HUES48 (cell line): ENCODE measurements at regions not wholly inside any gene's neighbourhood (a gene's known extent, or its start where the extent isn't known, plus 50 kb on each side); places are given as distances from the start of the nearest gene placed in this dataset.

ENCODE experiments used
- H3K27ac ChIP-seq: one replicate; pipeline ENCODE4 v1.7.0; 2013; ENCODE audit warnings: low read depth, low read length, inconsistent platforms
- H3K27me3 ChIP-seq: 2 replicates; pipeline ENCODE4 v1.6.1; 2013; ENCODE audit warnings: mild to moderate bottlenecking, low read length; ENCODE audit not compliant: control insufficient read depth, insufficient read depth
- H3K36me3 ChIP-seq: 2 replicates; pipeline ENCODE4 v1.6.1; 2013; ENCODE audit warnings: low read length; ENCODE audit not compliant: control insufficient read depth, insufficient read depth
- H3K4me1 ChIP-seq: 2 replicates; pipeline ENCODE4 v1.6.1; 2013; ENCODE audit warnings: mild to moderate bottlenecking, low read length; ENCODE audit not compliant: control insufficient read depth, insufficient read depth
- H3K4me3 ChIP-seq: 2 replicates; pipeline ENCODE4 v1.5.1; 2013; ENCODE audit warnings: mild to moderate bottlenecking, low read depth, low read length
- H3K9ac ChIP-seq: 2 replicates; pipeline ENCODE4 v1.6.1; 2013; ENCODE audit warnings: mild to moderate bottlenecking, low read depth, low read length, moderate library complexity
- H3K9me3 ChIP-seq: 2 replicates; pipeline ENCODE4 v1.6.1; 2013; ENCODE audit warnings: low read length; ENCODE audit not compliant: control insufficient read depth, insufficient read depth

DNA sequence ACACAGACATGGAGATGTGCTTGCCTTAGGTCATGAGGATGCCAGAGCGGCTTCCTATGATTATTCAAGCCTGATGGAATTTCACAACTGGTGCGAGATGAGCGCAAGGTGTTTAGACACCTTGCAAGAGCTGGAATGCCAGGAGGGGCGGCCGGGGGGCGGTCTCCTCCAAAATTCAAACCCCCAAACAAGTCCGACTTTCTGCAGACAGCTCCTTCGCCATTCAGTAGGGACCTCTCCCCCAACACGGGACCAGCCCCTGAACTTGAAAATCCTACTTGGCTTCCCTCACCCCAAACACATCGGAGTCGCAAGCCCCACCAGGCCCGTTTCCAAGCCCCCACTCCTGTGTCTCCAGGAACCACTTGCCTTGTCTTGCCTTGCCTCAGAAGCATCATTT lies 64.8 kb upstream of the ID2 start:
- no peak overlapping the region for H3K27ac ChIP-seq
- no peaks in the 10 kb centered on the region for H3K4me1 ChIP-seq
- H3K27me3 ChIP-seq: no peaks in the 10 kb centered on the region
- no peaks in the 10 kb centered on the region for H3K9me3 ChIP-seq
- H3K9ac ChIP-seq: no peak overlapping the region
- no peak overlapping the region for H3K4me3 ChIP-seq
- H3K36me3 ChIP-seq: no peaks in the 10 kb centered on the region

DNA sequence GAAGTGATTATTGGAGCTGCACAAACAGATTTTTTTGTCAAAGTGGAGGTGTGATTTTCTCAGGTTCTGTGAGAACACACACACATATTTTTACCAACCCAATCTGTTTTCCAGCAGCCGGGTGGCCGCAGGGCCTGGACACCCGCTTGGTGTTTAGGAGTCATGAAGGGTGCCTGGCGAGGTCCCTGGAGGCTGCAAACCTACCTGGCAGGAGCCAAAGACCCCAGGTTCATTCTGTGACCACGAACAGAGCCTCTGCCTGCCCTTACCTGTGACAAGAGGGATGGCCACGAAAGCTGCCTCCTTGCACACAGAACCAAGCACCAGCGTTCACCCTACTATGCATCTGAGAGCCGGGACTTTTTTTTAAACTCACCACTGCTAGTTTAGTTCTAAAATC lies 64.3 kb upstream of the ID2 start:
- no peaks in the 10 kb centered on the region for H3K36me3 ChIP-seq
- H3K27ac ChIP-seq: no peak overlapping the region
- no peaks in the 10 kb centered on the region for H3K27me3 ChIP-seq
- H3K9ac ChIP-seq: no peak overlapping the region
- no peak overlapping the region for H3K4me3 ChIP-seq
- no peaks in the 10 kb centered on the region for H3K9me3 ChIP-seq
- no peaks in the 10 kb centered on the region for H3K4me1 ChIP-seq

DNA sequence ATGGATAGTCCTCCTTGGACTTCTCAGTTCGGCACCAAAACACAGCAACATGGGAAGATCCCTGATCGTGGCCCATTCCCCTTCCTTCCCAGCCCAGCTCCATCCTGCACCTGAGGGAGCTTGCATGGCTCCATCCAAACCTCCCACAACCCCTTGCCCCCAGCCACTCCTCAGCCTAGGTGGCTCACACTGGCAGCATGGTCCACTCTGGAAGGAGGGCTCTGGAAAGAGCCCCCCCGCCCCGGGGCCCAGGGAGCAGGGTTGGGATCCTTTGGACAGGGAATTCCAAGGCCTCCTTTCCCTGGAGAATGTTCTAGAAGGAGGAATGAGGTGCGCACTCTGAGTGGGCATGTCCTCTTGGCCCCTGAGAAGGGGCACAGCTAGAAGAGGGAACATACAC lies 62.8 kb upstream of the ID2 start:
- Histone ChIP-seq H3K36me3 (no peaks in the 10 kb centered on the region), H3K9ac (no peak overlapping the region), H3K9me3 (no peaks in the 10 kb centered on the region), H3K4me1 (no peaks in the 10 kb centered on the region), H3K4me3 (no peak overlapping the region), H3K27ac (no peak overlapping the region), H3K27me3 (no peaks in the 10 kb centered on the region)

DNA sequence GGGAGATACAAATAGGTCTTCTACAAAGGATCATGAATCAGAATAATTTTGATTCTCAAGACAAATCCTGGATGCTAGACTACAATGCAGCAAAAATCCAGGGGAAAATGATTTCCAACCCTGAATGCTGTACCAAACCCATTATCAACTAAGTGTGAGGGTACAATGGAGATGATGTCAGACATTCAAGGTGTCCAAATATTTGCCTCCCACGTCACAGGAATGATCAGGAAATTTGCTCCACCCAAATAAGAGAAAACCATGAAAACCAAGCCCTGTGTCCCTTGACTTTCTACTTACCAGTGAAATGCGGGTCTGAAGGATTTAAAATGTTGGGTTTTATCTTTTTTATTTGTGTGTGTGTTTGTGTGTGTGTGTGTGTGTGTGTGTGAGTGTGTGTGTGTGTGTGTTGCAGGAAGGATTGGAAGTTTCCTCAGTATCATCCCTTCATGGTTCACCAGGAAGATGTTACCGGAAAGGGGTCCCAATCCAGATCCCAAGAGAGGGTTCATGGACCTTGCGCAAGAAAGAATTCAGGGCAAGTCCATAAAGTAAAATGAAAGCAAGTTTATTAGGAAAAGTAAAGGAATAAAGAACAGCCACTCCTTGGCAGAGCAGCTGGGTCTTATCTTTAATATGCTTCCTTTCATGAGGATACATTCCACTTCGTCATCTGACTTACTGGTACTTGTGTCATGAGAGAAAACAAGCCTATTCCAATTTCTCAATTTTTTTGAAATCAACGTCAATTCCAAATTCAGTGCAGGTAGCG lies 61.1 kb upstream of the ID2 start:
- Histone ChIP-seq H3K36me3 (no peaks in the 10 kb centered on the region), H3K4me3 (no peak overlapping the region), H3K9me3 (no peaks in the 10 kb centered on the region), H3K9ac (no peak overlapping the region), H3K27ac (no peak overlapping the region), H3K4me1 (no peaks in the 10 kb centered on the region), H3K27me3 (no peaks in the 10 kb centered on the region)

DNA sequence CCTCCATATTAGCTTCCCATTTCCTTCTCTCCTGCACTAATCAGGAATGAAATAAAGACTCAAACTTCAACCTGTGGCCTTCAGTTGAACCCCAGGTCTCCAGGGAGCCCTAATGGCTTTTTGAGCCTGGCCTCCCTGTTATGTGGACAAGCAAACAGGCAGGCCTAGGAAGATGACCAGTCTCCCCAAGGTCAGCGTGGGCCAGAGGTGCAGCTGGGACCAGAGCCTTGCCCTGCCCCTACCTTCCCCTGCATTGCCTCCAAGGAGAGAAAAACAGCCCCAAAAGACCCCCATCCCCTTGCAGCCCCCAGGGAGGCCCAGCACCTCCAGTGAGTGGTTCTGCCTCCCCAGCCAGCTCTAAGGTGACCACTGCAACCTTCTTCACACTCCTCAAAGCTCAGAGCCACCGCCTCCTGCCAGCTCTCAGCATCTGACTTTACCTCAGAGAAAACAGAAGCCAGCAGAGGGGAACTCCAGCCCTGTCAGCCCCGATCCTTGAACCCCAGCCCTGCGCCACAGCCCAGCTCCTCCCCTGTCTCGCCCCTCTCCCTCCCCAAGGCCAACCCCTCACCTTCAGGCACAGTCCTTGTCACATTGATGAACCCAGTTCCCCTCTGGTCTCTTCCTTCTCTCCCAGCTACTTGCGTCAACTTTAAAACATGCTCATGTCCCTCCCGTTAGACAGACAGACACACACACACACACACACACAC lies 59.5 kb upstream of the ID2 start:
- Histone ChIP-seq H3K9ac (no peak overlapping the region), H3K4me3 (no peak overlapping the region), H3K27ac (no peak overlapping the region), H3K27me3 (no peaks in the 10 kb centered on the region), H3K9me3 (no peaks in the 10 kb centered on the region), H3K36me3 (no peaks in the 10 kb centered on the region), H3K4me1 (no peaks in the 10 kb centered on the region)

DNA sequence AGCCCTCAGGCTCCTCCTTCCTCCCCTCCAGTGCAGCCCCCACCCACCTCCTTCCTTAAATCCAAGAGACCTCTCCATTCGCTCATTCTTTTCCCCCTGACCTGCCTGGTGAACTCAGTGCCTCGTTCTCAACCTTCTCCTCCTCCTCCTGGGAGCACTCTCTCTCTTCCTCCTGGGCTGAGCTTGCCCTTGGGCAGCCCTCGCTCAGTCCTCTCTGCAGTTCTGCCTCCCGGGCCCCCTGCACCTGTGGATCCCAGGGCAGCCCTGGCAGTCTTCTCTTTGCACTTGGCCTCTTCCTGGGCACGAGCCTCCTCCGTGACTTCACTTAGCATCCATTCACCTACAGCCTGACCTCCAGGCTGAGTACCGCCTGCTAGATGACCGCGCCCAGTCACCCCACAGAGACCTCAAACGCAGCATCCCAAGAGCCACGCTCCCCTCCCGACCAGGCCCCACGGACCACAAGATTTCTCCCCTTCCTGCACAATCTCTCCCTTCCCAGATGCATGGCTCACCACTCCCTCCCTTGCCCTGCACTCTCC lies 58.9 kb upstream of the ID2 start:
- H3K27ac ChIP-seq: no peak overlapping the region
- no peaks in the 10 kb centered on the region for H3K4me1 ChIP-seq
- no peak overlapping the region for H3K4me3 ChIP-seq
- no peak overlapping the region for H3K9ac ChIP-seq
- H3K27me3 ChIP-seq: no peaks in the 10 kb centered on the region
- no peaks in the 10 kb centered on the region for H3K36me3 ChIP-seq
- H3K9me3 ChIP-seq: no peaks in the 10 kb centered on the region

DNA sequence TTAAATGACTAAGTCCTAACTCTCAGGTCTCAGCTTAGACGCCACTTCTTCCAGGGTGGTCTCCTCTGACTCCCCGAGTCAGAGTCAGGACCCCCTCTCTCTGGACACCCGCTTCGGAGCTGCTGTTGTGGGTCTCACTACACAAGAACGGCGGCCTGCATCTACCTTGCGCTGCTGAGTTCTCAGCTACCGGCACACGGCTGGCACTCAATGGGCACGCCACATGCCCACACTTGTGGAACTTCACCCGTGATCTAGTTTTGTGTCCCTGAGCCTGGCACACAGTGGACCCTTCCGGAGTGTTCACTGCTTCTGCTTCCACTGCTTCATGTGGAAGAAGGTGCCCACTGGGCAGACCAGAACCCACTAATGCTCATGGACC lies 58.3 kb upstream of the ID2 start:
- H3K4me1 ChIP-seq: 0 out of 2 replicates have a peak, but pooled peaks cover 4% of the 10 kb centered on the region

DNA sequence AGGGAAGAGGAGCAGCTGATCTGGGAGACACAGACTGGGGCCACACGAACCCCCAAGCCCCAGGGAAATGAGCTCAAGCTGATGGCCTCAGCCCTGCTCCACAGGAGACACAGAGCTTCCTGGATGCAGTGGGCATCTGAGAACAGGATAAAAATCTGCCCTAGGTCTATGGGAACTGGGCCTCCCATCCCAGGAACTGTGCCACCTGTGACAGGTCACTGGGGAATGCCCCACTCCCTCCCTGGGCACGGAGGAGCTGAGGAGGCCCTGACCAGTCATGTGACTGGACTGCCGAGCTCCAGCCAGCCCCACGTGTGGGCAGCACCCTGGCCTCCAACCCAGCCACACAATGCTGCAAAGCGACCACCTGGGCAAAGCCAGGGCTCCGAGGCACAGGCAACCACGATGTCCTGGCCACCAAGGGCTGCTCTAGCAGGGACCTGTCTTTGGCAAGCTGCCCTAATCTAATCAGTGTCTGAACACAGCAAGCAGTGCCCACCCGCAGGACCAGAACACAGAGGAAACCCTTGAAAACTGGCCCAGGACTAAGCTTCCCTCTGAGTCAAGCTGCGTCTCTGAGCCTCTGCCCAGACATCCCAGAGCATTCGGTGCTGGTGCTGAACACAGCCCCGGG lies 57.8 kb upstream of the ID2 start:
- Histone ChIP-seq H3K9me3 (no peaks in the 10 kb centered on the region), H3K4me1 (0 out of 2 replicates have a peak, but pooled peaks cover 4% of the 10 kb centered on the region), H3K27me3 (no peaks in the 10 kb centered on the region), H3K27ac (no peak overlapping the region), H3K9ac (no peak overlapping the region), H3K4me3 (no peak overlapping the region), H3K36me3 (no peaks in the 10 kb centered on the region)

More for the DNA sequence above, 58.3 kb upstream of the ID2 start:
- Histone ChIP-seq H3K9ac (no peak overlapping the region), H3K36me3 (no peaks in the 10 kb centered on the region), H3K9me3 (no peaks in the 10 kb centered on the region), H3K27me3 (no peaks in the 10 kb centered on the region), H3K4me3 (no peak overlapping the region), H3K27ac (no peak overlapping the region)

DNA sequence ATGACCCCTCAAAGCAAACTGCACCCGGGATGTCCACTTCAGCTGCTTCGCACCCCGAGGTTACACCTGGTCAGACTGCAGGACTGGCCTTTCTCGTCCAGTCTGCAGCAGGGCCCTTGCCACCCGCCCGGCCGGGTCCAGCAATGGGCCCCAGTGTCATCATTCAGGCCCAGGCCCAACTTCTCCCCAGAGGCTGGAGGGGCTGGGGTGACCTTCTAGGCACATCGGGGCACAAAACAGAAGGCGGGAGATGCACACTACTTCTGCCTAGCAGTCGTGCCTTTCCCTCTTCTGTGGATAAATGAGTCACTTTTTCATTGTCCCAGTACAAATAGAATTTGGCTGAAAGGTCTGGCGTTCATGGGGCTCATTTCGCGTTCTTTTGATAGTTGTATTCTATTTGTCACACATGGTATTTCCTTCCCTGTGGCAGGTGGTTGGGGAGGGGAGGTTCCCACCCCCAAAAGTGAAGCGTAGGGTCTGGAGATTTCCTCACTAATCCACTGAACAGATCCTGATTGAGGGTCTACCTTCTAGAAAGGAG lies 56.9 kb upstream of the ID2 start:
- Histone ChIP-seq H3K27ac (no peak overlapping the region), H3K4me3 (no peak overlapping the region), H3K36me3 (no peaks in the 10 kb centered on the region), H3K9ac (no peak overlapping the region), H3K9me3 (no peaks in the 10 kb centered on the region), H3K27me3 (no peaks in the 10 kb centered on the region), H3K4me1 (0 out of 2 replicates have a peak, but pooled peaks cover 4% of the 10 kb centered on the region)

DNA sequence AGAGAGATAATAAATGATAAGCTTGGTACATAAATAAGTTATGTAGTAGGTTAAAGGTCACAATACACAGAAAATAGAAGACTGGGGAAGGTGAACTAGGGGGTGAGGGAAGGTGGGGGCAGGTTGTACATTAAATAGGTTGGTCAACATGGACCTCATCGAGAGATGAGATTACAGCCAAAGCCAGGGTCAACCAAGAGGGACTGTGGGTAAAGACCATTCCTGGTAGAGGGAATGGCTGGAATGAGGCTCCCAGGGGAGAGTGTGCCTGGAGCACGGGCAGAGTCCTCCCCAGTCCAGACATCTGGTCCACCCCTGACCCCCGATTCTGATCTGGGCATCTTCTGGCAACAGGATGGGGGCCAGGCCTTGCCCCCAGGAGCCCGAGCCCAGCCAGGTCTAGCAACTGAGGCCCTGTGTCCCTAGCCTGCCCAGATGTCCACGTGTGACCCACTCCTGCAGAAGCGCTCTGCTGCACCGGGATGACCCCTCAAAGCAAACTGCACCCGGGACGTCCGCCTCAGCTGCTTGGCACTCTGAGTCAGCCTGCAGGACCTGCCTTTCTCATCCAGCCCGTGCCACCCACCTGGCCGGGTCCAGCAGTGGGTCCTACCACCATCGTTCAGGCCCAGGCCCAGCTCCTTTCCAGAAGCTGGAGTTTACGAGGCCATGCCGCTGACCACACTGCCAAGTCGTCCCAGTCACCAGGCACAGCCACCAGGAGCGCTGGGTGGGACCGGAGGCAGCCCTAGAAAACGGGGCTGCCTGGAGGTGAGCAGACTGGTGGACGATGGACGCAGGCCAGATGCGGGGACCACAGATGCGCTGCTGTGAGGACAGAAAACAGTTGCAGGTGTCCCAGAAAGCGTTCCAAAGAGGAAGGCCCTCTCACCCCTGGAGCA lies 56.2 kb upstream of the ID2 start:
- 0 out of 2 replicates have a peak, but pooled peaks cover 4% of the 10 kb centered on the region for H3K4me1 ChIP-seq
- no peak overlapping the region for H3K9ac ChIP-seq
- no peaks in the 10 kb centered on the region for H3K36me3 ChIP-seq
- no peaks in the 10 kb centered on the region for H3K27me3 ChIP-seq
- no peak overlapping the region for H3K27ac ChIP-seq
- no peaks in the 10 kb centered on the region for H3K9me3 ChIP-seq
- no peak overlapping the region for H3K4me3 ChIP-seq
